ENCODE measurements at regions not wholly inside any gene's neighbourhood (a gene's known extent, or its start where the extent isn't known, plus 50 kb on each side); places are given as distances from the start of the nearest gene placed in this dataset.

GRCh38 chr1:204001166-204001901 is 71.6 kb upstream of the SOX13 start:
- Histone ChIP-seq H3K79me2 (ENCODE audit: low read depth) (no peaks in the 10 kb centered on the region), H3K27me3 (ENCODE audit: insufficient read depth, low read depth) (no peaks in the 10 kb centered on the region), H3K27ac (no peak overlapping the region), H3K9me3 (ENCODE audit: insufficient read depth, low read depth) (0 out of 2 replicates have a peak, but pooled peaks cover 6% of the 10 kb centered on the region), H3K9me2 (ENCODE audit: insufficient read depth) (no peaks in the 10 kb centered on the region), H3K4me1 (replicated peaks; ENCODE audit: insufficient read depth) (peaks cover 40% of the 10 kb centered on the region), H4K20me1 (ENCODE audit: insufficient read depth) (no peaks in the 10 kb centered on the region), H3K4me3 (no peak overlapping the region), H2AFZ (no peak overlapping the region), H3K4me2 (no peak overlapping the region), H3K36me3 (ENCODE audit: low read depth) (no peaks in the 10 kb centered on the region), H3F3A (ENCODE audit: insufficient read depth, low read depth) (peaks cover 7% of the 10 kb centered on the region)
- BruUV-seq (replicated peaks): no TSS peak
- ChIA-PET POLR2A (ENCODE audit: unreplicated experiment) (interaction anchor here (0.6 to 0.7 kb wide), 2 partner anchors 32 to 123 kb away, joined by 3 read pairs; no protein-coding TSS in a partner anchor), CTCF (no interaction called here)
- no peak for TF ChIP-seq CTCF (conservative IDR thresholded peaks at IDR 0.05)
- TF ChIP-seq EZH2 (IDR thresholded peaks at IDR 0.05; ENCODE audit: low read depth): no peak
- intact Hi-C loops (cut with micrococcal nuclease; ENCODE audit: unreplicated experiment): no loop called here
- no peak for DNase-seq

- Histone ChIP-seq H2AFZ (no peak overlapping the region), H3K4me3 (no peak overlapping the region), H3K4me2 (no peak overlapping the region), H3K27ac (no peak overlapping the region), H3K4me1 (replicated peaks; ENCODE audit: insufficient read depth) (peaks cover 35% of the 10 kb centered on the region), H4K20me1 (ENCODE audit: insufficient read depth) (no peaks in the 10 kb centered on the region), H3K27me3 (ENCODE audit: insufficient read depth, low read depth) (no peaks in the 10 kb centered on the region), H3K79me2 (ENCODE audit: low read depth) (no peaks in the 10 kb centered on the region), H3K36me3 (ENCODE audit: low read depth) (no peaks in the 10 kb centered on the region), H3K9me3 (ENCODE audit: insufficient read depth, low read depth) (0 out of 2 replicates have a peak, but pooled peaks cover 6% of the 10 kb centered on the region), H3F3A (ENCODE audit: insufficient read depth, low read depth) (peaks cover 7% of the 10 kb centered on the region), H3K9me2 (ENCODE audit: insufficient read depth) (no peaks in the 10 kb centered on the region)
- no peak for TF ChIP-seq CTCF (conservative IDR thresholded peaks at IDR 0.05)
- no peak for TF ChIP-seq EZH2 (IDR thresholded peaks at IDR 0.05; ENCODE audit: low read depth)
- BruUV-seq (replicated peaks): no TSS peak
- no peak for DNase-seq
- CTCF ChIA-PET: no interaction called here
- POLR2A ChIA-PET (ENCODE audit: unreplicated experiment): interaction anchor here (0.5 kb wide), 1 partner anchor 119 kb away, joined by 9 read pairs; no protein-coding TSS in a partner anchor
- intact Hi-C loops (cut with micrococcal nuclease; ENCODE audit: unreplicated experiment): no loop called here
Observed at GRCh38 chr1:204002614-204003013, 70.3 kb upstream of the SOX13 start.

DNA sequence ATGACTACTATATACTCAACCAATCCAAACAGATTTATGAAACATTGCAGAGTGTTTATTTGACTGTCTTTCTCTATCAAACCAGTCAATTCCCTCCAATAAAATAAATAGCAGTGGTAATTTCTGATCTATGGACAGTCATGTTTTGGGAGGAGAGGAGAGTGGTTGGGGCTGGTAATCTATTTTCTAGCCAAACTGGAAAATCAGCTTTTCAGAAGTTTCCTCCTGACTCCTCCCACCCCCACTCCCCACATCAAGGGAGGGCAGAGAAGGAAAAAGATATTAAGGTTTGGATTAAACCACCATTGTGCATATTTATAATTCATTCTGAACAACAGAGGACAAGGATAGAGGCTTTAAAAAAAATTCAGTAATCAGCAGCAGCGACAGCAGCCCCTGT is 69.4 kb upstream of the SOX13 start:
- TF ChIP-seq CTCF (conservative IDR thresholded peaks at IDR 0.05) (no peak), EZH2 (IDR thresholded peaks at IDR 0.05; ENCODE audit: low read depth) (no peak)
- H3K9me3 ChIP-seq (ENCODE audit: insufficient read depth, low read depth): 0 out of 2 replicates have a peak, but pooled peaks cover 6% of the 10 kb centered on the region
- H3K4me3 ChIP-seq: no peak overlapping the region
- no peak overlapping the region for H2AFZ ChIP-seq
- peaks cover 7% of the 10 kb centered on the region for H3F3A ChIP-seq (ENCODE audit: insufficient read depth, low read depth)
- H3K4me2 ChIP-seq: peak overlapping the region; percentile 59
- peaks cover 28% of the 10 kb centered on the region for H3K4me1 ChIP-seq (replicated peaks; ENCODE audit: insufficient read depth)
- ChIA-PET POLR2A (ENCODE audit: unreplicated experiment) (no interaction called here), CTCF (no interaction called here)
- no peaks in the 10 kb centered on the region for H3K79me2 ChIP-seq (ENCODE audit: low read depth)
- BruUV-seq (replicated peaks): no TSS peak
- intact Hi-C loops (cut with micrococcal nuclease; ENCODE audit: unreplicated experiment): no loop called here
- no peak overlapping the region for H3K27ac ChIP-seq
- H3K36me3 ChIP-seq (ENCODE audit: low read depth): no peaks in the 10 kb centered on the region
- H3K27me3 ChIP-seq (ENCODE audit: insufficient read depth, low read depth): no peaks in the 10 kb centered on the region
- H3K9me2 ChIP-seq (ENCODE audit: insufficient read depth): no peaks in the 10 kb centered on the region
- H4K20me1 ChIP-seq (ENCODE audit: insufficient read depth): no peaks in the 10 kb centered on the region
- DNase-seq: peak; percentile 21 to 43
